Activated naive CD4-positive, alpha-beta T cell treated with anti-CD3 and anti-CD28 coated beads for 36 hours (primary cell): ENCODE measurements at regions not wholly inside any gene's neighbourhood (a gene's known extent, or its start where the extent isn't known, plus 50 kb on each side); places are given as distances from the start of the nearest gene placed in this dataset.
"Not testable (repeated sequence)": the region's sequence is repeated elsewhere in the genome, so short reads cannot be mapped to it uniquely, and the experiment has no call there.

Source experiments
- CTCF ChIA-PET: fragments of 350-600 bp; sonication (Branson Sonifier 250); formaldehyde crosslinking; loops from one replicate; lab custom pipeline; 2021; ENCODE audit warnings: antibody characterized with exemption; lab: Charles Lee
- DNase-seq: peaks from one replicate; pipeline ENCODE4 v3.0.0-alpha.2; 2020
- H3K27ac Mint-ChIP-seq: one replicate; pipeline ENCODE4 v1.8.0; 2021; ENCODE audit warnings: mild to moderate bottlenecking, mixed read lengths
- H3K27me3 Mint-ChIP-seq: one replicate; pipeline ENCODE4 v1.8.0; 2021; ENCODE audit warnings: low read depth, mixed read lengths
- H3K36me3 Mint-ChIP-seq: one replicate; pipeline ENCODE4 v1.8.0; 2021; ENCODE audit warnings: low read depth, mixed read lengths
- H3K4me1 Mint-ChIP-seq: one replicate; pipeline ENCODE4 v1.8.0; 2021; ENCODE audit warnings: low read depth, mixed read lengths
- H3K4me3 Mint-ChIP-seq: one replicate; pipeline ENCODE4 v1.8.0; 2021; ENCODE audit warnings: mild to moderate bottlenecking, moderate library complexity, mixed read lengths
- H3K9me3 Mint-ChIP-seq: one replicate; pipeline ENCODE4 v1.8.0; 2021; ENCODE audit warnings: mixed read lengths
- intact Hi-C: fragments of 100-400 bp; cut with micrococcal nuclease; formaldehyde crosslinking; loops from one replicate; pipeline ENCODE4 v1.15.1; 2023

DNA sequence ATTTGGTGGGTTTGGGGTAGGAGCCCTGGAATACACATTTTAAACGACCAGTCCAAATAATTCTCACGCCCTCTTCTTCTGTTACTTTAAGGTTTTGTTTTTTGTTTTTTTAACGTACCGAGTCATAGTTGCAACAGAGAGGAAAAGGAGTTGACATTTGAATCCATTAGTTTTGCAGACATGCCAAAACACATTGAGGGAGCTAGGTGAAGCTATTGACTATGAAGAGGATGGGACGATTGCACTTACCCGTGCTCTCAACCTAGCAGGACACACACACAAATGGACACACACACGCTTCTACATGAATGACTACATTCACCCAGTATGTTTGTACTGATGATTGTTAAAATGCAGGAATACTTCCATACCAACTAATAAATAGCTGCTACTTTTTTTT, 54.3 kb upstream of the CIT start:
- intact Hi-C loops, result no loop called here
- no peaks in the 10 kb centered on the region for H3K27me3 Mint-ChIP-seq
- no peak for DNase-seq
- H3K36me3 Mint-ChIP-seq, result no peaks in the 10 kb centered on the region
- CTCF ChIA-PET, result no interaction called here
- H3K9me3 Mint-ChIP-seq, result no peaks in the 10 kb centered on the region
- no peak overlapping the region for H3K27ac Mint-ChIP-seq
- no peaks in the 10 kb centered on the region for H3K4me1 Mint-ChIP-seq
- H3K4me3 Mint-ChIP-seq, result no peak overlapping the region

GRCh38 chr12:119932921-119933320, 55.8 kb upstream of the CIT start:
- Mint-ChIP-seq H3K4me3 (no peak overlapping the region), H3K36me3 (no peaks in the 10 kb centered on the region), H3K27ac (no peak overlapping the region), H3K27me3 (no peaks in the 10 kb centered on the region), H3K4me1 (no peaks in the 10 kb centered on the region), H3K9me3 (no peaks in the 10 kb centered on the region)
- CTCF ChIA-PET, result no interaction called here
- no peak for DNase-seq
- intact Hi-C loops, result no loop called here

GRCh38 chr12:119934780-119935179, 54.3 kb upstream of the BICDL1 start:
- H3K9me3 Mint-ChIP-seq, H3K27me3 Mint-ChIP-seq, H3K4me3 Mint-ChIP-seq, intact Hi-C loops, H3K27ac Mint-ChIP-seq, H3K4me1 Mint-ChIP-seq, H3K36me3 Mint-ChIP-seq, DNase-seq: not testable (repeated sequence)
- CTCF ChIA-PET, result interaction anchor here (0.7 to 1.1 kb wide), 3 partner anchors 15 to 268 kb away, joined by 3 to 4 read pairs (median 3); no protein-coding TSS in a partner anchor

GRCh38 chr12:119936705-119937311, 52.2 kb upstream of the BICDL1 start:
- Mint-ChIP-seq H3K27ac (no peak overlapping the region), H3K36me3 (no peaks in the 10 kb centered on the region), H3K4me3 (no peak overlapping the region), H3K4me1 (no peaks in the 10 kb centered on the region), H3K9me3 (no peaks in the 10 kb centered on the region), H3K27me3 (peaks cover 3% of the 10 kb centered on the region)
- no peak for DNase-seq
- CTCF ChIA-PET, result no interaction called here
- intact Hi-C loops, result no loop called here

DNA sequence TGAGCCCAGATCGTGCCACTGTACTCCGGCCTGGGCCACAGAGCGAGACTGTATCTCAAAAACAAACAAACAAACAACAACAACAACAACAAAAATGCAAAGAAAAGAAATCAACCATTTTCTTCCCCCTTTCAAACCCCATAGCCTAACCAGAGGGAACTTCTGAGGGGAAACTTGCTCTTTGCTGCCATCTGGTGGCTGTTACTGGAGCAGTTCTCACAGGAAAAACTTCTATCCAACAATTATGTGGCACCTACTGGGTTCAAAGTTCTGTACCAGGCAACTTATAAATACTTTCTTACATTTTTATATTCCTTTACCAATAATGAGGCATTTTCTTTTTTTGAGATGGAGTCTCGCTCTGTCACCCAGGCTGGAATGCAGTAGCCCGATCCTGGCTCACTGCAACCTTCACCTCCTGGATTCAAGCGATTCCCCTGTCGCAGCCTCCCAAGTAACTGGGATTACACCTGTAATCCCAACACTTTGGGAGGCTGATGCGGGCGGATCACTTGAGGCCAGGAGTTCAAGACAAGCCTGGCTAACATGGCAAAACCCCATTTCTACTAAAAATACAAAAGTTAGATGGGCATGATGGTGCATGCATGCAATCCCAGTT, 50.9 kb upstream of the BICDL1 start:
- no peak overlapping the region for H3K27ac Mint-ChIP-seq
- CTCF ChIA-PET, result interaction anchor here (0.9 to 1.3 kb wide), 2 partner anchors 24 to 36 kb away, joined by 3 read pairs; no protein-coding TSS in a partner anchor
- no peaks in the 10 kb centered on the region for H3K36me3 Mint-ChIP-seq

More for the DNA sequence above, 50.9 kb upstream of the BICDL1 start:
- intact Hi-C loops, result no loop called here
- Mint-ChIP-seq H3K4me1 (no peaks in the 10 kb centered on the region), H3K9me3 (no peaks in the 10 kb centered on the region), H3K4me3 (no peak overlapping the region), H3K27me3 (peaks cover 3% of the 10 kb centered on the region)
- DNase-seq, result peak; percentile 84
